K562 (cell line): ENCODE measurements at regions not wholly inside any gene's neighbourhood (a gene's known extent, or its start where the extent isn't known, plus 50 kb on each side); places are given as distances from the start of the nearest gene placed in this dataset.
A peak's percentile ranks its signal among the peaks of the same experiment; 100 is the strongest.

ENCODE experiments used
- E2F8 ChIP-seq: fragments of 450-650 bp; IDR thresholded peaks from 2 replicates; pipeline ENCODE4 v1.7.1; 2018; ENCODE audit warnings: mild to moderate bottlenecking, low read depth; ENCODE audit not compliant: partially characterized antibody
- EGR1 ChIP-seq: fragments of 450-650 bp; conservative IDR thresholded peaks from 2 replicates; pipeline ENCODE4 v1.6.1; 2017; ENCODE audit warnings: mild to moderate bottlenecking
- EP400 ChIP-seq: fragments of 450-650 bp; IDR thresholded peaks from 2 replicates; pipeline ENCODE4 v1.6.1; 2017; ENCODE audit warnings: antibody characterized with exemption, mild to moderate bottlenecking, moderate library complexity
- ESRRA ChIP-seq: fragments of 450-650 bp; IDR thresholded peaks from 2 replicates; pipeline ENCODE4 v1.6.1; 2014; ENCODE audit warnings: low read depth, mild to moderate bottlenecking, moderate library complexity, borderline replicate concordance
- FOXP1 ChIP-seq: sonication (generic); formaldehyde crosslinking; IDR thresholded peaks from 2 replicates; pipeline ENCODE4 v1.8.0; 2022; ENCODE audit warnings: mild to moderate bottlenecking, missing genetic modification reagents
- GTF2F1 ChIP-seq: IDR thresholded peaks from 2 replicates; pipeline ENCODE4 v1.6.1; 2011; ENCODE audit warnings: low read depth, low read length, improper control_type of control experiment
- MAFF ChIP-seq: IDR thresholded peaks from 2 replicates; pipeline ENCODE4 v1.6.1; 2012; ENCODE audit warnings: low read length, improper control_type of control experiment
- MLLT1 ChIP-seq, 2 experiments: fragments of 450-650 bp; IDR thresholded peaks; 2 replicates each; pipeline ENCODE4 v1.6.1; 2016
- MLX ChIP-seq, 2 experiments: fragments of 450-650 bp in 1 of 2; sonication (generic) in 1 of 2; formaldehyde crosslinking; conservative IDR thresholded peaks; 2 replicates each; pipeline versions ENCODE4 v1.4.0 to v1.8.1; 2020 to 2022; ENCODE audit warnings: mild to moderate bottlenecking in 1 of 2, missing genetic modification reagents in 1 of 2
- MYC ChIP-seq, 2 experiments: fragments of 250-450 bp in 1 of 2; sonication (Bioruptor Pico) in 1 of 2; IDR thresholded peaks; 2 replicates each; pipeline versions ENCODE4 v1.5.1 to v1.6.1; 2012 to 2021; ENCODE audit warnings: low read depth in 2 of 2, borderline replicate concordance in 1 of 2, improper control_type of control experiment in 1 of 2, low read length in 1 of 2, mild to moderate bottlenecking in 1 of 2, moderate library complexity in 1 of 2
- NCOA2 ChIP-seq, 2 experiments: fragments of 450-650 bp; IDR thresholded peaks; 2 replicates each; pipeline ENCODE4 v1.6.1; 2018; ENCODE audit warnings: mild to moderate bottlenecking in 2 of 2, moderate library complexity in 1 of 2; ENCODE audit not compliant: partially characterized antibody in 2 of 2
- POLR2AphosphoS5 ChIP-seq: IDR thresholded peaks from 2 replicates; pipeline ENCODE4 v1.6.1; 2011; ENCODE audit warnings: mild to moderate bottlenecking, low read depth, low read length, moderate library complexity; ENCODE audit not compliant: control insufficient read depth, insufficient read depth
- POLR2G ChIP-seq: fragments of 200-400 bp; formaldehyde crosslinking; IDR thresholded peaks from 2 replicates; pipeline ENCODE4 v1.6.1; 2017; ENCODE audit warnings: low read depth, mild to moderate bottlenecking, antibody characterized with exemption, low read length, moderate library complexity
- PREB ChIP-seq: sonication (generic); formaldehyde crosslinking; IDR thresholded peaks from 2 replicates; pipeline ENCODE4 v1.8.1; 2023; ENCODE audit warnings: mild to moderate bottlenecking, missing genetic modification reagents
- ZNF263 ChIP-seq: sonication (generic); formaldehyde crosslinking; IDR thresholded peaks from 2 replicates; pipeline ENCODE4 v1.8.0; 2022; ENCODE audit warnings: mild to moderate bottlenecking, missing genetic modification reagents, borderline replicate concordance
- ZNF561 ChIP-seq: fragments of 450-650 bp; formaldehyde crosslinking; conservative IDR thresholded peaks from 2 replicates; pipeline ENCODE4 v1.4.0; 2020; ENCODE audit warnings: mild to moderate bottlenecking, moderate library complexity
- TF ChIP-seq, protein P1 (sequence below): fragments of 250-450 bp; sonication (Bioruptor Pico); IDR thresholded peaks from 2 replicates; pipeline ENCODE4 v1.8.0; 2022; ENCODE audit warnings: moderate library complexity, mild to moderate bottlenecking, inconsistent platforms

GRCh38 chr5:27217155-27217956, 179.0 kb upstream of the CDH9 start (continued):
- TF ChIP-seq E2F8 (no peak), ZNF561 (CRISPR knock-in tag) (no peak), EGR1 (0 out of 2 replicates have a peak, but pooled peaks have one; percentile 15), ESRRA (no peak), MLX (CRISPR knock-in tag; conservative IDR thresholded peaks at IDR 0.05) (no peak), POLR2G (peak; percentile 86), GTF2F1 (0 out of 2 replicates have a peak, but pooled peaks have one; percentile 84), ZNF263 (peak; percentile 57; the same call in 1 of the 2 replicates), FOXP1 (CRISPR knock-in tag) (no peak), NCOA2 (IDR thresholded peaks at IDR 0.05; ENCODE audit: partially characterized antibody in 2 of 2) (no peak), MYC (IDR thresholded peaks at IDR 0.05; ENCODE audit: low read depth, low read length) (peak; percentile 22; the same call in 1 of the 2 replicates), MYC (CRISPR knock-in tag; IDR thresholded peaks at IDR 0.05; ENCODE audit: borderline replicate concordance, low read depth) (no peak), PREB (CRISPR knock-in tag) (no peak), POLR2AphosphoS5 (peak; percentile 97), EP400 (no peak), MAFF (no peak), MLLT1 (IDR thresholded peaks at IDR 0.05) (no peak)
- TF ChIP-seq, protein P1, sequence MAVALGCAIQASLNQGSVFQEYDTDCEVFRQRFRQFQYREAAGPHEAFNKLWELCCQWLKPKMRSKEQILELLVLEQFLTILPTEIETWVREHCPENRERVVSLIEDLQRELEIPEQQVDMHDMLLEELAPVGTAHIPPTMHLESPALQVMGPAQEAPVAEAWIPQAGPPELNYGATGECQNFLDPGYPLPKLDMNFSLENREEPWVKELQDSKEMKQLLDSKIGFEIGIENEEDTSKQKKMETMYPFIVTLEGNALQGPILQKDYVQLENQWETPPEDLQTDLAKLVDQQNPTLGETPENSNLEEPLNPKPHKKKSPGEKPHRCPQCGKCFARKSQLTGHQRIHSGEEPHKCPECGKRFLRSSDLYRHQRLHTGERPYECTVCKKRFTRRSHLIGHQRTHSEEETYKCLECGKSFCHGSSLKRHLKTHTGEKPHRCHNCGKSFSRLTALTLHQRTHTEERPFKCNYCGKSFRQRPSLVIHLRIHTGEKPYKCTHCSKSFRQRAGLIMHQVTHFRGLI (CRISPR knock-in tag): no peak
